ENCODE measurements at regions not wholly inside any gene's neighbourhood (a gene's known extent, or its start where the extent isn't known, plus 50 kb on each side); places are given as distances from the start of the nearest gene placed in this dataset.
"Not testable (repeated sequence)": the region's sequence is repeated elsewhere in the genome, so short reads cannot be mapped to it uniquely, and the experiment has no call there.

DNA sequence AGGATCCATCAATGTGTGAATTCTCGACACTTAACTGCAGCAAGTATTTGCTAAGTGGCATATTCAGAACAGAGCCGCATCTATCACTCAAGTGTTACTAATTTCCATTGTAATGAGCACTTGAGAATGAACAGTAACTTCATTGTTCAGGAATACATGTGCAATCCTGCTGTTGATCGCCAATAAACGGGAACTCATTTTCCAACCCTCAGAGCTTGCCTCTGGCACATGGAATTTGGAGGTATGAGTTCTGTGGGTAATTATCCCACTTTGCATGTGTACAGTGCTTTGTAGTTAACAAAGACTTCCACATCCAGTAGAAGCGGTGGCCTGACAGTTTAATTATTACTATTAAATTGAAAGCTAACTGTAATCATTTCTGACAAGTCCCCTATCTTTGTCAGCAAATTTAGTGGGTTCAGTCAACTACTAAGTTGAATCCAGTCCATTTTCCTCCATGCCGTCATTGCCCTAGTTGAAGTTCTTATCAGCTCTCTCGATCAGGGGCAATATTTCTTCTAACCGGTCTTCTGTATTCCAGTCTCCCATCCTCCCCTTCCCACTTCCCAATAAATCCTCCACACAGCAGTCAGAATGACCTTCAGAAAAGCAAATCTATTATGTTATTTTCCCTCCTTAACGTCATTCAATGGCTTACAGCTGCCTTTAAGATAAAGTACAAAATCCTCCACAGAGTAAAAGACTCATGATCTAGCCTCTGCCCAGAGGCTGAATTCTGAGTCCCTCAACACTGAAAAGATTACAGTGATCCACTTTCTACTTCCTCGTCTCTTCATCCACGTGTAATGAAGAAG, 62.4 kb upstream of the GBA3 start:
- not testable (repeated sequence) for DNase-seq (ENCODE audit: low spot score)

DNA sequence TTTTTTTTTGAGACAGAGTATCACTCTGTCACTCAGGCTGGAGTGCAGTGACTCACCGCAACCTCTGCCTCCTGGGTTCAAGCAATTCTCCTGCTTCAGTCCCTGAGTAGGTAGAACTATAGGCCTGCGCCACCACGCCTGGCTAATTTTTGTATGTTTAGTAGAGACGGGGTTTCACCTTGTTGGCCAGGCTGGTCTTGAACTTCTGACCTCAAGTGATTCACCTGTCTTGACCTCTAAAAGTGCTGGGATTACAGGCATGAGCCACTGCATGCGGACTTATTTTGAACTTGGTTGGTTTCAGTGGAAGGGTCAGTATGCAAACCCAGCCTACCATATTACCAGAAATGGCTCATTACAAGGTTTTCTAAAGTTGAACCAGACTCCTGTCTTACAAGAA, 61.6 kb upstream of the GBA3 start:
- DNase-seq (ENCODE audit: low spot score) = not testable (repeated sequence)

DNA sequence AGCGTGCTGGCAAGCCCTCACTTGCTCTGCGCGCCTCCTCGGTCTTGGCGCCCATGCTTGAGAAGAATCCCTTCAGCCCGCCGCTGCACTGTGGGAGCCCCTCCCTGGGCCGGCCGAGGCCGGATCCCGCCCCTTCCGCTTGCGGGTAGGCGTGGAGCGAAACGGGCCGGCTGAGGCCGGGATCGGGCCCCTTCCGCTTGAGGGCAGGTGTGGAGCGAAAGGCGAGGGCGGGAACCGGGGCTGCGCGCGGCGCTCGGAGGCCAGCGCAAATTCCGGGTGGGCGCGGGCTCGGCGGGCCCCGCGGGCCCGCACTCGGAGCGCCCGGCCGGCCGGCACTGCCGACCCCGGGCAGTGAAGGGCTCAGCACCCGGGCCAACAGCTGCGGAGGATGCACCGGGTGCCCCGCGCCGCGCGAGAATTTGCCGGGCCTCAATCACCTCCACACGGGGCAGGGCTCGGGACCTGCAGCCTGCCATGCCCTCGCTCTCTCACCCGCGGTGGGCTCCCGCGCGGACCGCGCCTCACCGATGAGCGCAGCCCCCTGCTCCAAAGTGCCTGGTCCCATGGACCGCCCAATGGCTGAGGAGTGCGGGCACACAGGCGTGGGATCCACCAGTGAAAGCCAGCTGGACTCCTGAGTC, 58.1 kb upstream of the GBA3 start:
- no peak for DNase-seq (ENCODE audit: low spot score)

DNA sequence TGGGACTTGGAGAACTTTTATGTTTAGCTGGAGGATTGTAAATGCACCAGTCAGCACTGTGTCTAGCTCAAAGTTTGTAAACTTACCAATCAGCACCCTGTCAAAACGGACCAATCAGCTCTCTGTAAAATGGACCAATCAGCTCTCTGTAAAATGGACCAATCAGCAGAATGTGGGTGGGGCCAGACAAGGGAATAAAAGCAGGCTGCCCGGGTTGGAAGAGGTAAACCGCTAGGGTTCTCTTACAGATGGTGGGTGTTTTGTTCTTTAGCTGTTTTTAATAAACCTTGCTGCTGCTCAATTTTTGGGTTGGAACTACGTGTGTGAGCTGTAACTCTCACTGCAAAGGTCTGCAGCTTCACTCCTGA, 57.6 kb upstream of the GBA3 start:
- DNase-seq (ENCODE audit: low spot score) = not testable (repeated sequence)

DNA sequence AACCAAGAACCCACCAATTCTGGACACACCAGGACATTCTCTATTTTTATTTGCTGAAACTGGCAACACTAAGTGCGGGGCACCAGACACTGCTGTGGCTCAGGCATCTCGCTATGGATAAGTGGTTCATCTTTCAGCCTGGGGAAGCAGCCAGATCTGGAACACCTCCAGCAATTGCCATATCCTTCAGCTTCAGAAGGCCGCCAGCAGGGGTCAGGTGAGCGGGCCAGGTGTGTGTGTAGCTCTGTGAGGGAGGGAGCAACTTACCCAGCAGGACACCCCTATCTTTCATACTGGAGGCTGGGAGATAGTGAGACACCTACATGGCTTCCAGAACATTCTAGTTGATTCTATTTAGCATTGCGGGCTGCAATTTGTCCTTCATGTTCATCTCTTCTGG, 57.0 kb upstream of the GBA3 start:
- DNase-seq (ENCODE audit: low spot score) = no peak

DNA sequence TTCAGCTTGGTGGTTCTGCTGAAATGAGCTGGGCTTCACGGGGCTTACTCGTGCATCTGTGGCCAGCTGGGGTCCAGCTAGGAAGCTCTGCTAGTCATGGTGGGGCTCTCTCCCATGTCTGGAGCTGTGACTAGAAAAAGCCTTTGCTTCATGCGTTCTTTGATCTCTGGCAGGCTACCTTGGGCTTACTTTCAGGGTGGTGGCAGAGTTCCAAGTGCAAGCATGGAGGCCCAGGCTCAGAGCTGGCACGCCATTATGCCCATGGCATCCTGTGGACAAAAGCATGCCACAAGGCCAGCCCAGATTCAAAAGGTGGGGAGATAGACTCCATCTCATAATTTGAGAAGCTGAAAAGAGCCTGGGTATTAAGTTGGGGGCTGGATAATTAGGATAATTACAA, 55.4 kb upstream of the GBA3 start:
- no peak for DNase-seq (ENCODE audit: low spot score)

All from LoVo (cell line).